H1 (cell line): ENCODE measurements at regions not wholly inside any gene's neighbourhood (a gene's known extent, or its start where the extent isn't known, plus 50 kb on each side); places are given as distances from the start of the nearest gene placed in this dataset.

ENCODE experiments used
- CTCF ChIA-PET: fragments of 300-600 bp; sonication (Branson Sonifier 250); formaldehyde crosslinking; loops from one replicate; lab custom pipeline; 2021; ENCODE audit not compliant: partially characterized antibody; lab: Charles Lee
- POLR2A ChIA-PET: fragments of 300-600 bp; sonication (Branson Sonifier 250); formaldehyde crosslinking; loops from one replicate; lab custom pipeline; 2021; ENCODE audit warnings: inconsistent platforms; ENCODE audit not compliant: partially characterized antibody; lab: Charles Lee
- DNase-seq, 2 experiments: peaks; one replicate each; pipeline versions ENCODE4 v3.0.0 to v3.0.0-alpha.2; 2010 to 2022; ENCODE audit warnings: low spot score in 2 of 2, low read depth in 1 of 2, mixed read lengths in 1 of 2
- FAIRE-seq: peaks from 2 replicates; lab custom pipeline; 2011; peaks lifted over from hg19 to GRCh38; lab: Jason Lieb, UNC
- H2AFZ ChIP-seq: 2 replicates; pipeline ENCODE4 v1.8.1; 2012; ENCODE audit warnings: low read length, inconsistent platforms
- H2AK5ac ChIP-seq: 2 replicates; pipeline ENCODE4 v1.6.1; 2013; ENCODE audit warnings: low read depth, low read length
- H2BK120ac ChIP-seq: replicated peaks from 2 replicates; pipeline ENCODE3; 2013; ENCODE audit warnings: low read depth, low read length, inconsistent platforms
- H2BK12ac ChIP-seq: 2 replicates; pipeline ENCODE4 v1.6.1; 2013; ENCODE audit warnings: low read depth, low read length
- H2BK15ac ChIP-seq: 2 replicates; pipeline ENCODE4 v1.6.1; 2013; ENCODE audit warnings: low read length
- H2BK20ac ChIP-seq: 2 replicates; pipeline ENCODE4 v1.6.1; 2013; ENCODE audit warnings: low read length
- H2BK5ac ChIP-seq: 2 replicates; pipeline ENCODE4 v1.6.1; 2013; ENCODE audit warnings: low read depth, low read length
- H3K14ac ChIP-seq: 2 replicates; pipeline ENCODE4 v1.6.1; 2013; ENCODE audit warnings: inconsistent platforms; ENCODE audit not compliant: insufficient read length
- H3K18ac ChIP-seq: 2 replicates; pipeline ENCODE4 v1.6.1; 2013; ENCODE audit warnings: low read length; ENCODE audit errors: extremely low read depth
- H3K23ac ChIP-seq: 2 replicates; pipeline ENCODE4 v1.6.1; 2013; ENCODE audit warnings: inconsistent platforms; ENCODE audit not compliant: insufficient read length
- H3K23me2 ChIP-seq: 2 replicates; pipeline ENCODE4 v1.6.1; 2013; ENCODE audit warnings: low read depth, low read length
- H3K27ac ChIP-seq: 2 replicates; pipeline ENCODE4 v1.6.1; 2011; ENCODE audit warnings: low read depth, low read length, inconsistent platforms
- H3K27me3 ChIP-seq, 4 experiments: replicated peaks in 1 of 4; 1 replicate in 1 of 4; 2 replicates in 3 of 4; pipeline versions ENCODE4 v1.6.1 to v1.8.1; 2011 to 2013; ENCODE audit warnings: low read length in 3 of 4, mild to moderate bottlenecking in 3 of 4, inconsistent platforms in 2 of 4, mixed read lengths in 2 of 4, moderate library complexity in 1 of 4; ENCODE audit not compliant: control insufficient read depth in 3 of 4, insufficient read depth in 3 of 4; ENCODE audit errors: extremely low read depth in 1 of 4
- H3K36me3 ChIP-seq, 4 experiments: 2 replicates each; pipeline versions ENCODE4 v1.6.1 to v1.8.1; 2011 to 2013; ENCODE audit warnings: mild to moderate bottlenecking in 4 of 4, low read length in 3 of 4, moderate library complexity in 2 of 4, control low read depth in 1 of 4, inconsistent platforms in 1 of 4; ENCODE audit not compliant: insufficient read depth in 4 of 4, control insufficient read depth in 2 of 4
- H3K4ac ChIP-seq: replicated peaks from 2 replicates; pipeline ENCODE3; 2013; ENCODE audit warnings: low read length, low read depth, mixed read lengths, inconsistent platforms; ENCODE audit not compliant: insufficient read length
- H3K4me1 ChIP-seq, 4 experiments: replicated peaks in 1 of 4; 1 replicate in 1 of 4; 2 replicates in 3 of 4; pipeline versions ENCODE4 v1.6.1 to v1.8.1; 2011 to 2013; ENCODE audit warnings: low read length in 3 of 4, inconsistent platforms in 2 of 4, mixed read lengths in 1 of 4; ENCODE audit not compliant: insufficient read depth in 4 of 4, control insufficient read depth in 3 of 4
- H3K4me2 ChIP-seq, 2 experiments: 2 replicates each; pipeline versions ENCODE4 v1.6.1 to v1.8.1; 2011 to 2013; ENCODE audit warnings: low read depth in 2 of 2, low read length in 2 of 2, control low read depth in 1 of 2, inconsistent platforms in 1 of 2, mild to moderate bottlenecking in 1 of 2; ENCODE audit not compliant: insufficient read depth in 1 of 2
- H3K4me3 ChIP-seq, 4 experiments: fragments of 200-600, 300-600 bp in 1 of 4; sonication (generic), shearing (Covaris generic), sonication (Bioruptor Twin) in 1 of 4; 2 replicates each; pipeline versions ENCODE4 v1.5.1 to v1.8.1; 2011 to 2016; ENCODE audit warnings: low read length in 4 of 4, low read depth in 3 of 4, control low read depth in 2 of 4, inconsistent platforms in 2 of 4, mild to moderate bottlenecking in 2 of 4, mixed read lengths in 1 of 4, moderate library complexity in 1 of 4; ENCODE audit not compliant: insufficient read depth in 2 of 4; ENCODE audit errors: extremely low read depth in 1 of 4
- H3K56ac ChIP-seq: replicated peaks from 2 replicates; pipeline ENCODE3; 2013; ENCODE audit warnings: low read depth, mild to moderate bottlenecking, mixed read lengths, low read length, inconsistent platforms; ENCODE audit not compliant: insufficient read length
- H3K79me1 ChIP-seq: 2 replicates; pipeline ENCODE4 v1.6.1; 2013; ENCODE audit warnings: low read depth, low read length, control low read depth
- H3K79me2 ChIP-seq, 2 experiments: 2 replicates each; pipeline versions ENCODE4 v1.6.1 to v1.8.1; 2012 to 2013; ENCODE audit warnings: low read length in 2 of 2, mild to moderate bottlenecking in 2 of 2, inconsistent platforms in 1 of 2; ENCODE audit not compliant: insufficient read depth in 2 of 2, control insufficient read depth in 1 of 2
- H3K9ac ChIP-seq, 4 experiments: replicated peaks in 1 of 4; 1 replicate in 1 of 4; 2 replicates in 3 of 4; pipeline versions ENCODE4 v1.6.1 to v1.8.1; 2011 to 2013; ENCODE audit warnings: low read depth in 3 of 4, low read length in 3 of 4, control low read depth in 2 of 4, mild to moderate bottlenecking in 2 of 4, moderate library complexity in 2 of 4, inconsistent platforms in 1 of 4; ENCODE audit errors: extremely low read depth in 1 of 4
- H3K9me3 ChIP-seq, 2 experiments: 2 replicates each; pipeline versions ENCODE4 v1.6.1 to v1.8.1; 2012 to 2013; ENCODE audit warnings: mild to moderate bottlenecking in 2 of 2, moderate library complexity in 2 of 2, control low read depth in 1 of 2, inconsistent platforms in 1 of 2, low read depth in 1 of 2, low read length in 1 of 2, mixed read lengths in 1 of 2; ENCODE audit not compliant: insufficient read depth in 2 of 2
- H4K20me1 ChIP-seq, 2 experiments: replicated peaks in 1 of 2; 2 replicates each; pipeline versions ENCODE3 to v1.8.1; 2011 to 2013; ENCODE audit warnings: inconsistent platforms in 2 of 2, low read length in 2 of 2, mild to moderate bottlenecking in 1 of 2; ENCODE audit not compliant: insufficient read depth in 2 of 2, control insufficient read depth in 1 of 2
- H4K5ac ChIP-seq: 2 replicates; pipeline ENCODE4 v1.6.1; 2013; ENCODE audit warnings: low read length, low read depth, mixed read lengths, inconsistent platforms; ENCODE audit not compliant: insufficient read length
- H4K8ac ChIP-seq: 2 replicates; pipeline ENCODE4 v1.8.0; 2013; ENCODE audit warnings: mild to moderate bottlenecking, moderate library complexity, low read length, inconsistent platforms; ENCODE audit not compliant: insufficient read depth; ENCODE audit errors: extremely low read depth
- H4K91ac ChIP-seq: replicated peaks from 2 replicates; pipeline ENCODE3; 2013; ENCODE audit warnings: low read length, mixed read lengths, inconsistent platforms; ENCODE audit not compliant: insufficient read length
- BCL11A ChIP-seq, 2 experiments: IDR thresholded peaks; one replicate each; pipeline ENCODE4 v1.6.1; 2011; ENCODE audit warnings: low read depth in 2 of 2, low read length in 2 of 2, mild to moderate bottlenecking in 2 of 2
- CTBP2 ChIP-seq: IDR thresholded peaks from 2 replicates; pipeline ENCODE4 v1.7.0; 2011; ENCODE audit warnings: borderline replicate concordance, mild to moderate bottlenecking, moderate library complexity, mixed read lengths, low read length; ENCODE audit not compliant: insufficient read depth, insufficient read length
- GABPA ChIP-seq: IDR thresholded peaks from 2 replicates; pipeline ENCODE4 v1.6.1; 2011; ENCODE audit warnings: mild to moderate bottlenecking, low read length, moderate library complexity, borderline replicate concordance; ENCODE audit not compliant: insufficient read depth
- KDM1A ChIP-seq: fragments of 200-600, 300-600 bp; sonication (generic); IDR thresholded peaks from 2 replicates; pipeline ENCODE4 v1.7.1; 2016; ENCODE audit warnings: mild to moderate bottlenecking, low read length, borderline replicate concordance
- KDM4A ChIP-seq: IDR thresholded peaks from one replicate; pipeline ENCODE4 v1.7.1; 2012; ENCODE audit warnings: low read depth, mild to moderate bottlenecking, moderate library complexity, low read length, inconsistent platforms; ENCODE audit not compliant: severe bottlenecking
- NRF1 ChIP-seq: IDR thresholded peaks from 2 replicates; pipeline ENCODE4 v1.6.1; 2011; ENCODE audit warnings: mild to moderate bottlenecking, low read depth, low read length, improper control_type of control experiment
- RAD21 ChIP-seq, 2 experiments: IDR thresholded peaks in 1 of 2; conservative IDR thresholded peaks in 1 of 2; 2 replicates each; pipeline ENCODE4 v1.6.1; 2011; ENCODE audit warnings: low read depth in 2 of 2, low read length in 2 of 2, improper control_type of control experiment in 1 of 2, inconsistent platforms in 1 of 2, mild to moderate bottlenecking in 1 of 2, moderate library complexity in 1 of 2
- RBBP5 ChIP-seq: IDR thresholded peaks from 2 replicates; pipeline ENCODE4 v1.7.1; 2012; ENCODE audit warnings: low read depth, mild to moderate bottlenecking, inconsistent platforms, low read length, moderate library complexity, borderline replicate concordance
- SIN3A ChIP-seq, 2 experiments: IDR thresholded peaks in 1 of 2; conservative IDR thresholded peaks in 1 of 2; 2 replicates each; pipeline ENCODE4 v1.6.1; 2011 to 2012; ENCODE audit warnings: low read length in 2 of 2, improper control_type of control experiment in 1 of 2, low read depth in 1 of 2, mild to moderate bottlenecking in 1 of 2
- SP1 ChIP-seq: IDR thresholded peaks from 2 replicates; pipeline ENCODE4 v1.6.1; 2011; ENCODE audit warnings: low read depth, low read length
- TAF7 ChIP-seq: optimal IDR thresholded peaks from 2 replicates; pipeline ENCODE3; 2011; ENCODE audit warnings: low read depth, mild to moderate bottlenecking, inconsistent platforms, low read length, moderate library complexity, borderline replicate concordance
- WGBS, 2 experiments: shearing (Covaris generic) in 1 of 2; methylation state at CpG; one replicate each; pipeline versions ENCODE4 v1.1.6 to v1.1.7; 2013 to 2015; ENCODE audit warnings: low lambda C conversion rate in 2 of 2, mixed read lengths in 2 of 2, inconsistent platforms in 1 of 2, low coverage in 1 of 2, missing lambda C conversion rate in 1 of 2; ENCODE audit not compliant: insufficient replicate concordance in 2 of 2, insufficient coverage in 1 of 2, insufficient read length in 1 of 2; ENCODE audit errors: extremely low coverage in 1 of 2, missing lambda C conversion rate in 1 of 2; 5-methylcytosine and 5-hydroxymethylcytosine counted together
- TF ChIP-seq, protein P1 (sequence below): IDR thresholded peaks from 2 replicates; pipeline ENCODE4 v1.6.1; 2012; ENCODE audit warnings: inconsistent platforms

DNA sequence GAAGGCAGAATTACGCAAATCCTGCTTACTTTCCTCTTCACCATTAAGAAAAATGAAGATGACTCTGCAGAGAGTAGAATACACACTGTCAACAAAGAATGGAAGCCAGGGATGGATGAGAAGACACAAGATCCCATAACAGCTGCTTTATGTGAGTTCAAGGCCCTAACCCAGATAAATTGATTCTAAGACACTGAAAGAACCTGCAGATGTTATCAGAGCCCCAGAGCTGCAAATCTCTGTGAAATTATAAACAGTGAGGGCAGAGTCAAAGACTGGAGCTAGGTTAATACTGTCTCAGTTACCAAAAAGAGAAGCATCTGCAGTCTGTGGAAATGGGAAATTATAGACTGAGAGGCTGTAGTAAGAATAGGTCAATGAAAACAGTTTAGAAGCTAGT, 320.1 kb upstream of the PKDCC start:
- Histone ChIP-seq H3K79me2 (no peaks in the 10 kb centered on the region), H3K9me3 (no peaks in the 10 kb centered on the region), H2BK15ac (no peak overlapping the region), H3K36me3 (no peaks in the 10 kb centered on the region), H2BK12ac (no peak overlapping the region), H3K23ac (no peak overlapping the region), H2AFZ (no peak overlapping the region), H4K91ac (no peak overlapping the region), H3K14ac (no peak overlapping the region), H3K27me3 (no peaks in the 10 kb centered on the region), H3K4me2 (no peak overlapping the region), H2BK5ac (no peak overlapping the region), H3K4me3 (no peak overlapping the region), H2BK20ac (no peak overlapping the region), H3K4ac (no peak overlapping the region), H3K56ac (no peak overlapping the region), H3K27ac (no peak overlapping the region), H3K4me1 (peaks cover 0 to 6% (median 0%) of the 10 kb centered on the region in 4 experiments; a peak in 1 of 7 replicates), H3K9ac (no peak overlapping the region), H4K20me1 (no peaks in the 10 kb centered on the region), H4K5ac (no peak overlapping the region), H3K79me1 (no peaks in the 10 kb centered on the region), H2BK120ac (no peak overlapping the region), H4K8ac (no peak overlapping the region), H3K23me2 (no peaks in the 10 kb centered on the region; the same call in 1 of the 2 replicates), H3K18ac (no peak overlapping the region), H2AK5ac (no peak overlapping the region)
- no peak for DNase-seq
- ChIA-PET CTCF (interaction anchor here (0.7 to 1.2 kb wide), 3 partner anchors 29 to 301 kb away, joined by 3 read pairs; no protein-coding TSS in a partner anchor), POLR2A (no interaction called here)
- FAIRE-seq: no peak
- 0% methylated on average over 1 of the region's 1 CpG; no CpG with 5 or more reads in 1 of the 2 experiments for WGBS, 2 experiments
- no peak for TF ChIP-seq GABPA
- TF ChIP-seq SIN3A (conservative IDR thresholded peaks at IDR 0.05 in 1 of 2, IDR thresholded peaks at IDR 0.05 in 1 of 2; ENCODE audit: low read depth in 1 of 2, low read length in 2 of 2): no peak
- TF ChIP-seq RBBP5: no peak
- no peak for TF ChIP-seq NRF1
- TF ChIP-seq SP1: no peak
- TF ChIP-seq, protein P1, sequence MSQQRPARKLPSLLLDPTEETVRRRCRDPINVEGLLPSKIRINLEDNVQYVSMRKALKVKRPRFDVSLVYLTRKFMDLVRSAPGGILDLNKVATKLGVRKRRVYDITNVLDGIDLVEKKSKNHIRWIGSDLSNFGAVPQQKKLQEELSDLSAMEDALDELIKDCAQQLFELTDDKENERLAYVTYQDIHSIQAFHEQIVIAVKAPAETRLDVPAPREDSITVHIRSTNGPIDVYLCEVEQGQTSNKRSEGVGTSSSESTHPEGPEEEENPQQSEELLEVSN: no peak
- TF ChIP-seq KDM1A: no peak
- no peak for TF ChIP-seq TAF7
- TF ChIP-seq RAD21 (IDR thresholded peaks at IDR 0.05 in 1 of 2, conservative IDR thresholded peaks at IDR 0.05 in 1 of 2; ENCODE audit: low read depth in 2 of 2, low read length in 2 of 2): no peak
- TF ChIP-seq KDM4A: no peak
- no peak for TF ChIP-seq BCL11A (IDR thresholded peaks at IDR 0.05; ENCODE audit: low read depth in 2 of 2, low read length in 2 of 2)
- TF ChIP-seq CTBP2: no peak
